Liver (tissue), 7 donors: ENCODE measurements at regions not wholly inside any gene's neighbourhood (a gene's known extent, or its start where the extent isn't known, plus 50 kb on each side); places are given as distances from the start of the nearest gene placed in this dataset.

Experiments
- DNase-seq: peaks from one replicate; pipeline ENCODE4 v3.0.0-alpha.2; 2017; ENCODE audit warnings: low spot score
- H3K27ac ChIP-seq, 2 donors: one replicate each; pipeline ENCODE4 v1.7.0; 2013; ENCODE audit warnings: inconsistent platforms in 2 of 2, low read length in 2 of 2, control low read depth in 1 of 2, low read depth in 1 of 2, mild to moderate bottlenecking in 1 of 2
- H3K27me3 ChIP-seq, 4 donors: one replicate each; pipeline versions ENCODE4 v1.6.1 to v1.7.0; 2013; ENCODE audit warnings: low read length in 3 of 4, inconsistent platforms in 1 of 4, mild to moderate bottlenecking in 1 of 4, moderate library complexity in 1 of 4; ENCODE audit not compliant: control insufficient read depth in 4 of 4, insufficient read depth in 4 of 4
- H3K36me3 ChIP-seq, 4 donors: one replicate each; pipeline versions ENCODE4 v1.6.1 to v1.7.0; 2013; ENCODE audit warnings: low read length in 3 of 4, mild to moderate bottlenecking in 3 of 4, low read depth in 1 of 4, moderate library complexity in 1 of 4; ENCODE audit not compliant: control insufficient read depth in 4 of 4, insufficient read depth in 3 of 4
- H3K4me1 ChIP-seq, 4 donors: one replicate each; pipeline versions ENCODE4 v1.6.1 to v1.7.0; 2013; ENCODE audit warnings: low read length in 3 of 4, mild to moderate bottlenecking in 3 of 4, moderate library complexity in 1 of 4; ENCODE audit not compliant: control insufficient read depth in 4 of 4, insufficient read depth in 4 of 4
- H3K4me3 ChIP-seq, 3 donors: one replicate each; pipeline versions ENCODE4 v1.6.1 to v1.7.0; 2013; ENCODE audit warnings: low read length in 3 of 3, control low read depth in 1 of 3, low read depth in 1 of 3, mild to moderate bottlenecking in 1 of 3
- H3K9ac ChIP-seq, 2 donors: one replicate each; pipeline ENCODE4 v1.7.0; 2013; ENCODE audit warnings: low read length in 2 of 2, mild to moderate bottlenecking in 2 of 2, moderate library complexity in 2 of 2, control low read depth in 1 of 2, low read depth in 1 of 2
- H3K9me3 ChIP-seq, 4 donors: one replicate each; pipeline versions ENCODE4 v1.6.1 to v1.7.0; 2013; ENCODE audit warnings: low read length in 3 of 4; ENCODE audit not compliant: control insufficient read depth in 4 of 4
- EGR1 ChIP-seq, 2 donors: IDR thresholded peaks; 2 replicates each; pipeline ENCODE4 v1.6.1; 2016 to 2018; ENCODE audit warnings: antibody characterized with exemption in 2 of 2, low read depth in 2 of 2
- FOXA1 ChIP-seq: IDR thresholded peaks from 2 replicates; pipeline ENCODE4 v1.6.1; 2016; ENCODE audit warnings: antibody characterized with exemption
- FOXA2 ChIP-seq: IDR thresholded peaks from 2 replicates; pipeline ENCODE4 v1.6.1; 2016; ENCODE audit warnings: antibody characterized with exemption
- HNF4A ChIP-seq, 2 donors: conservative IDR thresholded peaks; 2 replicates each; pipeline ENCODE4 v1.6.1; 2016; ENCODE audit warnings: antibody characterized with exemption in 2 of 2, mild to moderate bottlenecking in 2 of 2
- HNF4G ChIP-seq: IDR thresholded peaks from 2 replicates; pipeline ENCODE4 v1.6.1; 2016; ENCODE audit warnings: antibody characterized with exemption
- JUND ChIP-seq, 2 donors: IDR thresholded peaks; 2 replicates each; pipeline ENCODE4 v1.6.1; 2016; ENCODE audit warnings: antibody characterized with exemption in 2 of 2
- NR2F2 ChIP-seq: IDR thresholded peaks from 2 replicates; pipeline ENCODE4 v1.6.1; 2016; ENCODE audit warnings: antibody characterized with exemption
- RAD21 ChIP-seq, 2 donors: IDR thresholded peaks; 2 replicates each; pipeline ENCODE4 v1.6.1; 2016; ENCODE audit warnings: antibody characterized with exemption in 2 of 2, mild to moderate bottlenecking in 2 of 2
- REST ChIP-seq: IDR thresholded peaks from 2 replicates; pipeline ENCODE4 v1.6.1; 2016; ENCODE audit warnings: antibody characterized with exemption, mild to moderate bottlenecking
- RXRA ChIP-seq, 2 donors: IDR thresholded peaks; 2 replicates each; pipeline ENCODE4 v1.6.1; 2017 to 2018; ENCODE audit warnings: antibody characterized with exemption in 2 of 2, mild to moderate bottlenecking in 1 of 2
- SP1 ChIP-seq: IDR thresholded peaks from 2 replicates; pipeline ENCODE4 v1.6.1; 2018; ENCODE audit warnings: antibody characterized with exemption, mild to moderate bottlenecking
- TAF1 ChIP-seq: conservative IDR thresholded peaks from 2 replicates; pipeline ENCODE4 v1.6.1; 2016; ENCODE audit warnings: antibody characterized with exemption, mild to moderate bottlenecking
- YY1 ChIP-seq: IDR thresholded peaks from 2 replicates; pipeline ENCODE4 v1.6.1; 2016; ENCODE audit warnings: antibody characterized with exemption, mild to moderate bottlenecking
- ZBTB33 ChIP-seq: IDR thresholded peaks from 2 replicates; pipeline ENCODE4 v1.6.1; 2016; ENCODE audit warnings: antibody characterized with exemption
- WGBS: extraction: QIAGEN DNeasy Blood & Tissue Kit; methylation state at CpG from one replicate; pipeline ENCODE4 v1.1.7; 2013; 5-methylcytosine and 5-hydroxymethylcytosine counted together
- TF ChIP-seq, protein P1 (sequence below): IDR thresholded peaks from 2 replicates; pipeline ENCODE4 v1.6.1; 2016; ENCODE audit warnings: antibody characterized with exemption
- donor health status: healthy.
- donor health status: healthy.
- donor health status: healthy.
- donor health status: healthy.

GRCh38 chr6:100103194-100103593 lies 109.2 kb upstream of the MCHR2 start:
- peaks cover 0 to 3% (median 0%) of the 10 kb centered on the region in 4 donors for H3K27me3 ChIP-seq
- H3K36me3 ChIP-seq, result no peaks in the 10 kb centered on the region
- no peaks in the 10 kb centered on the region for H3K9me3 ChIP-seq
- TF ChIP-seq NR2F2, result no peak
- TF ChIP-seq RXRA (IDR thresholded peaks at IDR 0.05), result no peak
- no peak for TF ChIP-seq RAD21 (IDR thresholded peaks at IDR 0.05)
- no peak for TF ChIP-seq REST
- TF ChIP-seq FOXA1, result no peak
- TF ChIP-seq FOXA2, result no peak
- TF ChIP-seq JUND (IDR thresholded peaks at IDR 0.05), result no peak
- no peak for TF ChIP-seq YY1
- TF ChIP-seq, protein P1, sequence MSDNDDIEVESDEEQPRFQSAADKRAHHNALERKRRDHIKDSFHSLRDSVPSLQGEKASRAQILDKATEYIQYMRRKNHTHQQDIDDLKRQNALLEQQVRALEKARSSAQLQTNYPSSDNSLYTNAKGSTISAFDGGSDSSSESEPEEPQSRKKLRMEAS, result no peak
- no peak for TF ChIP-seq ZBTB33
- H3K4me3 ChIP-seq, result no peak overlapping the region
- H3K9ac ChIP-seq, result no peak overlapping the region
- WGBS, result 82% methylated on average over 3 of the region's 3 CpGs
- no peak overlapping the region for H3K27ac ChIP-seq
- DNase-seq, result no peak
- H3K4me1 ChIP-seq, result no peaks in the 10 kb centered on the region

GRCh38 chr6:100101644-100102043 lies 107.6 kb upstream of the MCHR2 start:
- no peak for DNase-seq
- Histone ChIP-seq H3K27me3 (peaks cover 0 to 3% (median 0%) of the 10 kb centered on the region in 4 donors), H3K4me1 (no peaks in the 10 kb centered on the region), H3K27ac (no peak overlapping the region), H3K9ac (no peak overlapping the region), H3K36me3 (no peaks in the 10 kb centered on the region), H3K9me3 (no peaks in the 10 kb centered on the region), H3K4me3 (no peak overlapping the region)
- WGBS, result 78% methylated on average over 3 of the region's 3 CpGs
- TF ChIP-seq HNF4G (no peak), HNF4A (conservative IDR thresholded peaks at IDR 0.05) (no peak), RAD21 (IDR thresholded peaks at IDR 0.05) (no peak), RXRA (IDR thresholded peaks at IDR 0.05) (no peak), SP1 (no peak), EGR1 (IDR thresholded peaks at IDR 0.05; ENCODE audit: low read depth in 2 of 2) (no peak), NR2F2 (no peak)
- TF ChIP-seq, protein P1, result no peak

DNA sequence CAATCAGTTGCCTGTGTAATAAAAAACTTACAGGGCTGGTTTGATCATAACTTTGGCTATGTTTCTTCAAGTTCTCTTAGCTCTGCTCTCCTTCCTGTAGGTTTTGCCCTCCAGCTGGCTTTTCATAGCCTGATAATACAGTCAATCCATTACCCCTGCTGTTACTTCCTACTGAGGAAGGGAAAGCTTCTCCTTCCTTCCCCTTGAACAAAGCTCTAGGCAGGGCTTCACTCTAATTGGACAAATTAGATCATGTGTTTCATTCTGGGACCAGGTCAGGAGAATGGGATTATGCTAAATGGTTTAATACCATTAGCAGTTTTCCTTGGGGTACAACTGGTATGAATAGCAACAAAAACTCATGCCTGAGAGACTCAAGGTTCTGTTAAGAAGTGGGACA lies 106.8 kb upstream of the MCHR2 start:
- TF ChIP-seq FOXA2, result no peak
- no peak for TF ChIP-seq EGR1 (IDR thresholded peaks at IDR 0.05; ENCODE audit: low read depth in 2 of 2)
- no peak for TF ChIP-seq REST
- TF ChIP-seq SP1, result no peak
- no peak for TF ChIP-seq TAF1
- H3K4me1 ChIP-seq, result no peaks in the 10 kb centered on the region
- H3K4me3 ChIP-seq, result no peak overlapping the region
- no peaks in the 10 kb centered on the region for H3K36me3 ChIP-seq
- no peak overlapping the region for H3K9ac ChIP-seq
- H3K27me3 ChIP-seq, result peaks cover 0 to 3% (median 0%) of the 10 kb centered on the region in 4 donors
- no peaks in the 10 kb centered on the region for H3K9me3 ChIP-seq
- H3K27ac ChIP-seq, result no peak overlapping the region
- DNase-seq, result no peak
